GM12878 (cell line): ENCODE measurements at regions not wholly inside any gene's neighbourhood (a gene's known extent, or its start where the extent isn't known, plus 50 kb on each side); places are given as distances from the start of the nearest gene placed in this dataset.

Experiments used
- ATAC-seq: fragments of 200-7000 bp; cut with Tn5 transposase; 3 replicates; pipeline ENCODE4 v1.9.1; 2020; ENCODE audit warnings: mild to moderate bottlenecking, moderate library complexity
- BruUV-seq: library from RNA; stranded (reverse); fragments of 400-500 nt; replicated peaks from 2 replicates; lab custom pipeline; 2021; lab: Mats Ljungman, UMichigan
- CTCF ChIA-PET: fragments of 300-600 bp; sonication (Branson Sonifier 250); formaldehyde crosslinking; extraction: SDS; loops from one replicate; lab custom pipeline; 2021; ENCODE audit warnings: inconsistent platforms; lab: Yijun Ruan, JAX
- POLR2A ChIA-PET: fragments of 350-600 bp; formaldehyde crosslinking; extraction: SDS; loops from one replicate; lab custom pipeline; 2021; ENCODE audit warnings: inconsistent platforms; lab: Charles Lee
- RAD21 ChIA-PET: fragments of 300-600 bp; sonication (Branson Sonifier 250); formaldehyde crosslinking; loops from one replicate; lab custom pipeline; 2023; ENCODE audit warnings: antibody characterized with exemption; ENCODE audit not compliant: unreplicated experiment; lab: Charles Lee
- SMC1A ChIA-PET: fragments of 300-600 bp; sonication (Branson Sonifier 250); formaldehyde crosslinking; loops from one replicate; lab custom pipeline; 2023; ENCODE audit not compliant: unreplicated experiment, uncharacterized antibody; lab: Charles Lee
- DNase-seq: peaks from one replicate; pipeline ENCODE4 v3.0.0-alpha.2; 2011; ENCODE audit warnings: low read depth, low spot score
- FAIRE-seq: peaks from 3 replicates; lab custom pipeline; 2011; peaks lifted over from hg19 to GRCh38; lab: Jason Lieb, UNC
- H2AFZ ChIP-seq: 2 replicates; pipeline ENCODE4 v1.6.0; 2011; ENCODE audit warnings: low read depth, low read length, control low read depth; ENCODE audit not compliant: control insufficient read depth
- H3K27ac ChIP-seq: 2 replicates; pipeline ENCODE4 v1.5.1; 2011; ENCODE audit warnings: control low read depth; ENCODE audit not compliant: control insufficient read depth, insufficient read depth
- H3K27me3 ChIP-seq, 2 experiments: replicated peaks in 1 of 2; 2 replicates each; pipeline versions ENCODE4 v1.6.0 to v1.6.1; 2011; ENCODE audit warnings: low read length in 1 of 2; ENCODE audit not compliant: control insufficient read depth in 2 of 2, insufficient read depth in 2 of 2
- H3K36me3 ChIP-seq, 2 experiments: 2 replicates each; pipeline ENCODE4 v1.5.1; 2011; ENCODE audit warnings: low read length in 1 of 2; ENCODE audit not compliant: control insufficient read depth in 2 of 2, insufficient read depth in 2 of 2
- H3K4me1 ChIP-seq: 2 replicates; pipeline ENCODE4 v1.6.1; 2011; ENCODE audit warnings: mild to moderate bottlenecking, low read length, moderate library complexity, mixed read lengths; ENCODE audit not compliant: control insufficient read depth, insufficient read depth
- H3K4me2 ChIP-seq: 2 replicates; pipeline ENCODE4 v1.6.0; 2011; ENCODE audit warnings: control low read depth; ENCODE audit not compliant: control insufficient read depth, insufficient read depth
- H3K4me3 ChIP-seq: fragments of 200-600 bp; sonication (generic); 2 replicates; pipeline ENCODE4 v1.5.1; 2016
- H3K79me2 ChIP-seq: 2 replicates; pipeline ENCODE4 v1.6.0; 2011; ENCODE audit warnings: low read length; ENCODE audit not compliant: control insufficient read depth, insufficient read depth
- H3K9ac ChIP-seq: 2 replicates; pipeline ENCODE4 v1.8.0; 2011; ENCODE audit warnings: low read length, control low read depth, mixed read lengths; ENCODE audit not compliant: control insufficient read depth, insufficient read depth
- H3K9me3 ChIP-seq: replicated peaks from 3 replicates; pipeline ENCODE4 v1.5.1; 2011; ENCODE audit warnings: mild to moderate bottlenecking, low read length; ENCODE audit not compliant: control insufficient read depth, insufficient read depth
- H4K20me1 ChIP-seq: 2 replicates; pipeline ENCODE4 v1.6.0; 2011; ENCODE audit not compliant: control insufficient read depth, insufficient read depth
- ATF7 ChIP-seq: fragments of 450-650 bp; IDR thresholded peaks from 2 replicates; pipeline ENCODE4 v1.6.1; 2016; ENCODE audit warnings: low read depth, mild to moderate bottlenecking
- CBX5 ChIP-seq: sonication (generic); IDR thresholded peaks from 2 replicates; pipeline ENCODE4 v1.6.1; 2016; ENCODE audit warnings: low read depth, moderate library complexity, mild to moderate bottlenecking, inconsistent platforms
- CTCF ChIP-seq, 3 experiments: IDR thresholded peaks in 2 of 3; conservative IDR thresholded peaks in 1 of 3; 2 replicates each; pipeline ENCODE4 v1.5.1; 2011; ENCODE audit warnings: low read depth in 3 of 3, low read length in 3 of 3, mild to moderate bottlenecking in 3 of 3, control low read depth in 2 of 3, moderate library complexity in 2 of 3, inconsistent platforms in 1 of 3, mixed read lengths in 1 of 3; ENCODE audit not compliant: control insufficient read depth in 2 of 3, insufficient read depth in 1 of 3; ENCODE audit errors: extremely low read depth in 1 of 3
- MLLT1 ChIP-seq: fragments of 450-650 bp; IDR thresholded peaks from 2 replicates; pipeline ENCODE4 v1.6.1; 2016; ENCODE audit warnings: mild to moderate bottlenecking
- MTA2 ChIP-seq: fragments of 450-650 bp; IDR thresholded peaks from 2 replicates; pipeline ENCODE4 v1.6.1; 2016; ENCODE audit warnings: low read depth, mild to moderate bottlenecking, moderate library complexity
- NFYA ChIP-seq: IDR thresholded peaks from 2 replicates; pipeline ENCODE4 v1.6.1; 2011; ENCODE audit warnings: low read depth, mild to moderate bottlenecking, low read length, improper control_type of control experiment, borderline replicate concordance
- WGBS: methylation state at CpG from one replicate; pipeline ENCODE4 v1.1.6; 2016; ENCODE audit warnings: low lambda C conversion rate; ENCODE audit not compliant: insufficient replicate concordance, insufficient coverage; ENCODE audit errors: missing lambda C conversion rate; 5-methylcytosine and 5-hydroxymethylcytosine counted together
- in situ Hi-C: fragments of 300-500 bp; cut with MboI; formaldehyde crosslinking; loops from 9 replicates; pipeline ENCODE4 v1.14.3; 2018; ENCODE audit warnings: mixed read lengths
- intact Hi-C: fragments of 100-400 bp; cut with micrococcal nuclease; formaldehyde crosslinking; loops from one replicate; pipeline ENCODE4 v1.14.2; 2022; ENCODE audit not compliant: unreplicated experiment

- no peak for TF ChIP-seq CTCF (IDR thresholded peaks at IDR 0.05 in 2 of 3, conservative IDR thresholded peaks at IDR 0.05 in 1 of 3; ENCODE audit: control insufficient read depth in 2 of 3, extremely low read depth in 1 of 3, insufficient read depth in 1 of 3, low read depth in 3 of 3, low read length in 3 of 3)
- no peak for TF ChIP-seq MTA2
- TF ChIP-seq NFYA, result no peak
- no peak for TF ChIP-seq CBX5
- peak; percentile 50; the same call in 1 of the 2 replicates for TF ChIP-seq MLLT1
- TF ChIP-seq ATF7, result peak; percentile 53; the same call in 1 of the 2 replicates
- ChIA-PET SMC1A (interaction anchor here (0.9 to 2.8 kb wide), 7 partner anchors 9 to 76 kb away, joined by 3 to 10 read pairs (median 5); no protein-coding TSS in a partner anchor), RAD21 (interaction anchor here (1.0 kb wide), 1 partner anchor 70 kb away, joined by 4 read pairs; no protein-coding TSS in a partner anchor), CTCF (interaction anchor here (1.0 to 2.1 kb wide), 3 partner anchors 19 to 69 kb away, joined by 3 to 20 read pairs (median 3); no protein-coding TSS in a partner anchor), POLR2A (no interaction called here)
- H3K9ac ChIP-seq, result no peak overlapping the region
- no peaks in the 10 kb centered on the region for H3K4me1 ChIP-seq
- no peaks in the 10 kb centered on the region for H3K36me3 ChIP-seq
- H3K27me3 ChIP-seq, result no peaks in the 10 kb centered on the region
- no TSS peak for BruUV-seq
- no peak for FAIRE-seq
- no peak for DNase-seq
- H3K4me3 ChIP-seq, result no peak overlapping the region
- H4K20me1 ChIP-seq, result no peaks in the 10 kb centered on the region
- in situ Hi-C loops, result no loop called here
- intact Hi-C loops, result no loop called here
- no peak overlapping the region for H2AFZ ChIP-seq
- 11% methylated on average over 3 of the region's 3 CpGs for WGBS
- no peaks in the 10 kb centered on the region for H3K9me3 ChIP-seq
- H3K79me2 ChIP-seq, result no peaks in the 10 kb centered on the region
- no peak overlapping the region for H3K27ac ChIP-seq
- H3K4me2 ChIP-seq, result no peak overlapping the region
- peak; percentile 87 for ATAC-seq
These were observed 1504.6 kb upstream of the CDH9 start for GRCh38 chr5:28542987-28543386.
